Right ventricle myocardium inferior (tissue), 1 donor: ENCODE measurements at regions not wholly inside any gene's neighbourhood (a gene's known extent, or its start where the extent isn't known, plus 50 kb on each side); places are given as distances from the start of the nearest gene placed in this dataset.

Experiments used
- ATAC-seq: fragments of 200-7000 bp; cut with Tn5 transposase; one replicate; pipeline ENCODE4 v1.9.1; 2020; ENCODE audit warnings: mild to moderate bottlenecking, moderate library complexity
- DNase-seq: peaks from one replicate; pipeline ENCODE4 v3.0.0; 2021; ENCODE audit errors: missing footprints
- intact Hi-C: fragments of 100-400 bp; cut with DNase I; formaldehyde crosslinking; loops from one replicate; pipeline ENCODE4 v1.11.0; 2022
- donor health status: DM: no; HTN: yes; CAD: no; lungs with severe emphysema.

DNA sequence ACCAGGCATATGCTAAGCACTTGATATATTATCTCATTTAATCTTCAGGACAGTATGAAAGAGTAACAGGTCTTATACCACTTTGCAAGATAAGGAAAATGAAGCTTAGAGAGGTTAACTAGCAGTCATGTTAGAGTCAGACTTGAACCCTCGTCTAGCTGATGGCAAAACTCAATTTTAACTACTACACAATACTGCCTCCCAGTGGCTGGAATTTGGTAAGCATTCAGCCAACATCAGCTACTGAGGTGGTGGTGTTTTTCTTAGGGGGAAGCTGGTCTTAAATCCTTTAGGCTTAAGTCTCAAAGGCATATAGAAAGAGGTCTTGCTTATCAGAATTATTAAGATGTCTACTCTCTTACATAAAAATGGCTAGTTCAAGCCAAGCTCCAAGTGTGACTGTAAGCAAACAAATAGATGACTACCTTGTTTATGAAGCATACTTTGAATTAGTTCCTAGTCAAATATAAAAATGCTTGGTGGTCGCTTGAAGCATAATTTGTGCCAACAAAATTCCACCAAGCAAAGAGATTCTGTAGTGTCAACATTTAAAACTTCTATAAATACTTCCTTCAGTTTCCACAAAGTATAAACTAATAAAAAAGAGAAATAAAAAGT, 325.4 kb upstream of the FIGN start:
- intact Hi-C loops, result loop anchor here (2.0 to 10.0 kb wide), 3 partner anchors 328 to 866 kb away; no protein-coding TSS in a partner anchor
- ATAC-seq (no peak), DNase-seq (no peak)

GRCh38 chr2:164060031-164060430, 324.2 kb upstream of the FIGN start:
- intact Hi-C loops, result loop anchor here (2.0 to 10.0 kb wide), 3 partner anchors 327 to 865 kb away; no protein-coding TSS in a partner anchor

GRCh38 chr2:164055623-164056022, 319.8 kb upstream of the FIGN start:
- ATAC-seq, result no peak
- intact Hi-C loops, result no loop called here
- DNase-seq, result no peak

More at GRCh38 chr2:164060031-164060430, 324.2 kb upstream of the FIGN start:
- no peak for ATAC-seq
- no peak for DNase-seq

DNA sequence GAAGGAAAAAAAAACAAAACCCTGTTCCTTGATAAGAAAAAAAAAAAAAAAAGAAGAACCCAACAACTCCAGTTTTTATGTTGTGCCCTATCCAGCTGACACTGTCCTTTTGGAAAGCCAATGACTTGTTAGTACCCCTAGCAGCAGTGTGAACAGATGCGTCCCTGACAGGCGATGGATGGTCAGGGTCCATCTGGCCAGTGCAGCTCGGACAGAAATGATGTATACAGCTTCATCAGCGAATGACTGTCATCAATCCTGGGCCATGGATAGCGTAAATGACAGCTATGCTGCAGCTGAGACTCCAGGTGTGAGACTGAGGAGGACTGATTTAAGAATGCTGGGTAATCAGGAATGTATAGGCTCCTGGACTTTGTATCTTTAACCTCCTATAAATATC, 318.8 kb upstream of the FIGN start:
- DNase-seq (no peak), ATAC-seq (no peak)
- intact Hi-C loops, result no loop called here

- DNase-seq, result no peak
- ATAC-seq, result no peak
- intact Hi-C loops, result no loop called here
Observed at GRCh38 chr2:164053021-164053420, 317.2 kb upstream of the FIGN start.

DNA sequence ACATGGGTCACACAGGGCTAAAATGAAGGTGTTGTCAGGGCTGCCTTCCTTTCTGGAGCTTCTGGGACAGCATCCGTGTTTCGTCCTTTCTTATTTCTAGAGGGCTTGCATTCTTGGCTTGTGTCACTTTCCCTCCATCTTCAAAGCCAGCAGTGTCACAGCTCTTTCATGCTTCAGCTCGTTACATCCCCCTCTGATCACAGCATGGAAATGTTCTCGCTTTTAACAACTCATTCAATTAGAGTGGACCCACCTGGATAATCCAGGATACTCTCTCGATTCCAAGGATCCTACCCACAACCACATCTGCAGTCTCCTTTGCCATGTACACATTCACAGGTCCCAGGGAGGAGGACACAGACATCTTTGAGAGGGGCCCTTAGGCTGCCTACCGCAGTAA, 316.2 kb upstream of the FIGN start:
- no peak for ATAC-seq
- intact Hi-C loops, result no loop called here

DNA sequence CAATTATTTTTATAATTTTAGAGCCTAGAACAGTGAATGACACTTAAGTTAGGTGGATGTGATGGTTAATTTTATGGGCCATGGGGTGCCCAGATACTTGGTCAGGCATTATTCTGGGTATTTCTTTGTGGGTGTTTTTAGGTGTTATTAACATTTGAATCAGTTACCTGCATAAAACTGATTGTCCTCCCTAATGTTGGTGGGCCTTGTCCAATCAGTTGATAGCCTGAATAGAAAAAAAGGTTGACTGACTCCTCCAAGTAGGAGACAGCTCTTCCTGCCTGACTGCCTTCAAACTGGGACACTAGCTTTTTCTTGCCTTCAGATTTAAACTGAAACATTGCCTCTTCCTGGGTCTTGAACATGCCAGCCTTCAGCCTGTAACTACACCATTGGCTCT, 312.9 kb upstream of the FIGN start:
- DNase-seq, result no peak
- intact Hi-C loops, result loop anchor here (5.0 kb wide), 1 partner anchor 576 kb away; no protein-coding TSS in a partner anchor
- ATAC-seq, result no peak

More for the DNA sequence above, 316.2 kb upstream of the FIGN start:
- no peak for DNase-seq

GRCh38 chr2:164046040-164046439, 310.2 kb upstream of the FIGN start:
- no peak for ATAC-seq
- intact Hi-C loops, result loop anchor here (5.0 kb wide), 1 partner anchor 574 kb away; no protein-coding TSS in a partner anchor
- no peak for DNase-seq

DNA sequence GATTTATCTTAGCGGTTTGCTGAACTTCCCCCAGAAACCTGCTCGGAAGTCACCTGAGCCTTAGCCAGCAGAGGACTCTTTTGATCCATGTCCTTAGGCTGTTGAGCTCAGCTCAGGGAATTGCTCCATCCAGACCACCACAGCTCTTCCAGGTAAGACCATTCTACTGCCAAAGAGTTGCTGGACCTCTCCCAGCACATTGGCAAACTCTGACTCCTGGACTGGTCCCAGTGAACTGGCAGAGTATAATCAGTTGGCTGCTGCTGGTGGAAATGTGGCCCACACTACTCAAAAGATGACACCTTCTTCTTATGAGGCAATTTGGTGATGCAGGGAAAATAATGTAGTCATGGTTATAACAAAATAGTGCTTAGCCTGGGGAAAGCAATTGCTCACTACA, 308.8 kb upstream of the FIGN start:
- no peak for DNase-seq
- intact Hi-C loops, result loop anchor here (5.0 kb wide), 1 partner anchor 572 kb away; no protein-coding TSS in a partner anchor
- peak; percentile 93 for ATAC-seq

DNA sequence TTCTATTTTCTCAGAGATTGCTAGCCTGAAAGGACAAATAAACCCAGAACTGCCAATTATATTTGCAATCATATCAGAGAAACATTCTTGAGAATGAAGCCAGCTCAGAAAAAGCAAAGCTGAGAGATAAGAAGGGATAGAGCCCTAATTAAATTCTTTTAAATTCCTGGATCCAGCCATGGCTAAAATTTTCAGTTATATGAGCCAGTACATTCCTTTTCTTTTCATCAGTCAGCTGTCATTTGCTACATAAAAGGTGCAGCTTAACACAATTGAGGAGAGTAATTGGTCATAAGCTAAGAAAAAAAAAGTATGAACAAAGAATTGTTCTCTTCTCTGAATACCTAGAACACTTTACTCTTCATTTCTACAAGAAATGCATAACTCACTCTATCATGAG, 303.5 kb upstream of the FIGN start:
- intact Hi-C loops, result no loop called here
- DNase-seq (no peak), ATAC-seq (no peak)

- DNase-seq, result no peak
- intact Hi-C loops, result no loop called here
- ATAC-seq, result no peak
Observed at GRCh38 chr2:164032995-164033394, 297.2 kb upstream of the FIGN start.

DNA sequence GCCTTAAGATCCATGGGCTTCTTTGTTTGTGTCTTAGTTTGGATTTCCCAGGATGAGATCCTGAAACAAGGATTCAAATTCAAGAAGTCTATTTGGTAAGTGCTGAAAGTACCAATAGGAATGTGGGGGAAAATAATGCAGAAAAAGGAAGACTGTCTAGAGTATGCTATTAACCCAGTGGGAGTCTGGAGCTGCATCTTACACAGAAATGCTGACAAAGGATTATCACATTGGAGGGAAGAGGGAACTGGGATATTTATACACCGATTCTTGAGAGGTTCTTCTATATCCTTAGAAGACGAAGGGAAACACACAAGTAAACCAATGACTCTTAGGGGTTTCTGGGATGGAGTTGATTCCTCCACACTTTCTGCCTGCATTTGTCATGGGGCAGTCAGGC, 294.8 kb upstream of the FIGN start:
- intact Hi-C loops, result no loop called here
- ATAC-seq (no peak), DNase-seq (no peak)

DNA sequence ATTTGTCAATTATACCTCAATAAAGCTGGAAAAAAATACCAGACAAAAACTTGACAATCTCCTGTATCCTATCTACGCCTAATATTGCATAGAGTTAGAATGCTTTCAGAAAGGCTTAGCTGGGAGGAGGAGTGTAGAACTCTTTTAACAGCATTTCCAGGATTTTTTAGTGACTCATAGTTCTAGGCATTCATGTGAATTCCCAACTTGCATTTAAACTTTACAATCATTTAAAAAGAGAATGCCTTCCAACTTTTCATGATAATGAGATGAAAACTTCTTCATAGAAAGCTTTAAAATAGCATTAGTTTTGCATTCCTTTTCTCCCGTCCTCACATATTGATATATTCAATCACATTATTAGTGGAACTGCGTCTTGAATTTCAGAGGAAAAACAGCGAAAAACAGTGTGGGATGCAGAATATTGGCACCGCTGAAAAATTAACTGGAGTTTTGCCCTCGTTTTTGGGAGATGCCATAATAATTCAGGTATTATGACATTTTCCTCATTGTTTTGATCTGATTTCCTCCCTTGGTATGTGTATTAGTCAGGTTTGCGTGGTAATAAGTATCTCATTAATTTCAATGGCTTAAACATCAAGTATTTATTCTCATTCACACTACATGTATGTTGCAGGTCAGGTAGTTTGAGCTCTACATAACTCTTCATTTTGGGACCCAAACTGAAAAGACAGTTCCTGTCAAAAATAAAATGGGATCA, 293.2 kb upstream of the FIGN start:
- intact Hi-C loops, result no loop called here
- no peak for ATAC-seq
- no peak for DNase-seq

- intact Hi-C loops, result no loop called here
Observed at GRCh38 chr2:164024396-164024795, 288.6 kb upstream of the FIGN start.

DNA sequence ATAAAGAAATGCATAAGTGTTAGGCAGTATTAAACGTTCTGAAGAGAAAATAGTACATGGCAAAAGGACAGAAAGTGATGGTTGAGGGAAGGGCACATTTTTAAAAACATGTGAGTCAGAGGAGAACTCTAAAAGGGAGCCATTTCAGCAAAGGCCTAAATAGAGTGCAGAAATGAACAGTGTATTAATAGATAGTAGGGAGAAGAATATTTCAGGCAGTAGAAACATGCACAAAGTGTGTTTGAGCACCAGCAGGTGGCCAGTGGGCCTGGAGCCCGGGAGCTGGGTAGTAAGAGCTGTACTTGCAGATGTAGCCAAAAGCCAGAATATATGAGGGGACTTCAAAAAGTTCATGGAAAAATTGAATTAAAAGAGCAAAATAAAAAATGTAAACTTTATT, 288.1 kb upstream of the FIGN start:
- intact Hi-C loops, result no loop called here

More at GRCh38 chr2:164024396-164024795, 288.6 kb upstream of the FIGN start:
- DNase-seq (no peak), ATAC-seq (no peak)

GRCh38 chr2:164015328-164016123, 279.7 kb upstream of the FIGN start:
- DNase-seq, result no peak
- ATAC-seq, result peak; percentile 68
- intact Hi-C loops, result no loop called here

More for the DNA sequence above, 288.1 kb upstream of the FIGN start:
- DNase-seq (peak; percentile 74), ATAC-seq (peak; percentile 90)

DNA sequence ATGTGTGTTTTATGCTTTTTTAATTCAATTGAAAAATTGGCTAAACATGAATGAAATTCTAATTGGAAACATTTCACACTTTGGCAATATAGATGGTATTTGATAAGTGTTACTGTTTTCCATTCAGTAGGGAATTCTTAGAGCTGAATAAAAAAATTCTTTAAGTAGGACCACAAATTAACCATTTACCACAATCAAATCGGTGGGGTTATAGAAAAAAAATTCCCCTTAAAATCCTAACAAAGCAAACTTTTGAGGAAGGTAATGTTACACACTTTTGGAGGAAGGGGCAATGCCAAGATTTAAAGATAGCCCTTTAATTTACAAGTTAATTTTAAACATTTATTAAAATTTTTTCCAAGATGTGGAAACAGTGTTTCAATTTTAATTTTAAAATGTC, 279.0 kb upstream of the FIGN start:
- intact Hi-C loops, result no loop called here
- DNase-seq, result no peak
- no peak for ATAC-seq

- intact Hi-C loops, result no loop called here
Observed at GRCh38 chr2:164014068-164014731, 278.4 kb upstream of the FIGN start.

DNA sequence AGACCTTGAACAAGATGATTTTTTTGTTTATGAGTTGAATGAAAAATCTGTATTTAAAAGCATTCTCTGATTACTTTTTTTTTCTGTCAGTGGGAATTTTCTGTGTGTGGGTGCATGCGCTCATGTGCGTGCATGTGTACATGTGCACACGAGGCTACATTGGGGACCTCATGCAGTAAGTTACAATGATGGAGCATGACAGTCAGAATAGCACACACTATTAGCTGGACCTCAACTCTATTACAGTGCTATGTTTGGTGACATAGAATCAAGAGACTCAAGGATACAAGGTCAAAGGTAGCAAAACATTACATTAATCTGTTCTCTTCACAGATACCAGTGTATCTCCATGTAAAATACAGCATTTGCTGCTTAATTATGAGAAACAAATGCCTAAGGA, 276.8 kb upstream of the FIGN start:
- ATAC-seq, result no peak
- DNase-seq, result no peak
- intact Hi-C loops, result no loop called here

More at GRCh38 chr2:164014068-164014731, 278.4 kb upstream of the FIGN start:
- peak; percentile 93 for ATAC-seq
- DNase-seq, result no peak
